ENCODE measurements at regions not wholly inside any gene's neighbourhood (a gene's known extent, or its start where the extent isn't known, plus 50 kb on each side); places are given as distances from the start of the nearest gene placed in this dataset.

GRCh38 chr10:25117757-25118156 is 57.0 kb upstream of the GPR158 start:
- DNase-seq, result no peak

DNA sequence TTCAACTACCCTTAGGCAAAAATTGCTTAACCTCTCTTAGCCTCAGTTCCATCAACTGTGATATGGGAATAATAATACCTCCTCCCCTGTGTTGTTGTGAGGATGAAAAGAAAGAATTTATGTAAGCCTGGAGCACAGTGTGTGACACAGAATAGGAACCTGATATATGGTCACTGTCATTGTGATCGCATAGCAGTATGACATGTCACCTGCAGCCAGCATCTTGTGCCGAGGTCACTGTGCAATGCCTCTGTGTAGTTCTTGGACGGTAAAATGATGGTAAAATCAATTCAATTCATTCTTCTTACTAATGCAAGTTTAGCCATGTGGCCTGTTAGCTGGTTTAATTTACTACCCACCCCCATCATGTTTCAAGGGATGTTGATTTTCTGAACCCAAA is 54.6 kb upstream of the GPR158 start:
- no peak for DNase-seq

All from NCI-H345 (cell line).